ENCODE measurements at regions not wholly inside any gene's neighbourhood (a gene's known extent, or its start where the extent isn't known, plus 50 kb on each side); places are given as distances from the start of the nearest gene placed in this dataset.

- no peak for TF ChIP-seq POLR2AphosphoS5 (IDR thresholded peaks at IDR 0.05)
- TF ChIP-seq MXI1 (conservative IDR thresholded peaks at IDR 0.05; ENCODE audit: poor library complexity, severe bottlenecking), result no peak
- no peak for TF ChIP-seq EZH2 (IDR thresholded peaks at IDR 0.05; ENCODE audit: borderline replicate concordance, insufficient read depth, low read length, poor library complexity, severe bottlenecking)
- TF ChIP-seq EP300 (conservative IDR thresholded peaks at IDR 0.05; ENCODE audit: poor library complexity, severe bottlenecking), result no peak
- TF ChIP-seq CTCF (IDR thresholded peaks at IDR 0.05; ENCODE audit: poor library complexity, severe bottlenecking), result no peak
- no peak for TF ChIP-seq SMC3 (conservative IDR thresholded peaks at IDR 0.05; ENCODE audit: poor library complexity)
- no peak for TF ChIP-seq TAF1 (IDR thresholded peaks at IDR 0.05; ENCODE audit: low read depth)
- H3K9ac ChIP-seq (ENCODE audit: low read length), result no peak overlapping the region
- no peaks in the 10 kb centered on the region for H3K27me3 ChIP-seq (ENCODE audit: insufficient read depth, low read depth, low read length)
- H3K27ac ChIP-seq (ENCODE audit: low read length), result no peak overlapping the region
- H3K79me2 ChIP-seq (replicated peaks; ENCODE audit: insufficient read depth, low read length), result no peaks in the 10 kb centered on the region
- H3K9me2 ChIP-seq (ENCODE audit: insufficient read depth, low read length), result no peaks in the 10 kb centered on the region
- H3K4me2 ChIP-seq (ENCODE audit: low read length), result no peak overlapping the region
- H3K36me3 ChIP-seq (ENCODE audit: insufficient read depth, low read length), result no peaks in the 10 kb centered on the region
- H4K20me1 ChIP-seq (ENCODE audit: insufficient read depth), result no peaks in the 10 kb centered on the region
- no peaks in the 10 kb centered on the region for H3K9me3 ChIP-seq (ENCODE audit: low read length)
- H3K4me3 ChIP-seq (ENCODE audit: low read length), result no peak overlapping the region
- H3F3A ChIP-seq (ENCODE audit: insufficient read depth, low read length, poor library complexity, severe bottlenecking), result no peaks in the 10 kb centered on the region
- H2AFZ ChIP-seq (ENCODE audit: low read depth, low read length), result no peak overlapping the region
These were observed 49.5 kb upstream of the RAB4A start for GRCh38 chr1:229221106-229222019.
